NCI-H510A treated with DMSO at 0.1 percent for 48 hours (cell line): ENCODE measurements at regions not wholly inside any gene's neighbourhood (a gene's known extent, or its start where the extent isn't known, plus 50 kb on each side); places are given as distances from the start of the nearest gene placed in this dataset.
"Not testable (repeated sequence)": the region's sequence is repeated elsewhere in the genome, so short reads cannot be mapped to it uniquely, and the experiment has no call there.

Experiments used
- DNase-seq: peaks from one replicate; lab custom pipeline; 2025; lab: John Stamatoyannopoulos, UW

GRCh38 chr2:17255071-17255470, 263.2 kb downstream of the RAD51AP2 start:
- DNase-seq = no peak

GRCh38 chr2:17254421-17254820, 263.8 kb downstream of the RAD51AP2 start:
- no peak for DNase-seq

DNA sequence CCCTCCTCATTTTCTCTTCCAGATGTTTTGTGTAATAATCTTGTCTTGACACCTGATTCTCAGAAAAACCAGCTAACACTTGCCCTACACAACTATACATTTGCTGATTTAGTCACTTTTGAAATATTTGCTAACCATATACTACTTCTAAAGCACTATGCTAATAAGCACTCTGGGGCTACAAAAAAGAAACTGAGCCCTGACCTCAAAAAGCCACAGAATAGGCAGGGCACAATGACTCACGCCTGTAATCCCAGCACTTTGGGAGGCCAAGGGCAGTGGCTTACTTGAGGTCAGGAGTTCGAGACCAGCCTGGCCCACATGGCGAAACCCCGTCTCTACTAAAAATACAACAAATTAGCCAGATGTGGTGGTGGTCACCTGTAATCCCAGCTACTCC, 266.0 kb downstream of the RAD51AP2 start:
- DNase-seq = no peak

DNA sequence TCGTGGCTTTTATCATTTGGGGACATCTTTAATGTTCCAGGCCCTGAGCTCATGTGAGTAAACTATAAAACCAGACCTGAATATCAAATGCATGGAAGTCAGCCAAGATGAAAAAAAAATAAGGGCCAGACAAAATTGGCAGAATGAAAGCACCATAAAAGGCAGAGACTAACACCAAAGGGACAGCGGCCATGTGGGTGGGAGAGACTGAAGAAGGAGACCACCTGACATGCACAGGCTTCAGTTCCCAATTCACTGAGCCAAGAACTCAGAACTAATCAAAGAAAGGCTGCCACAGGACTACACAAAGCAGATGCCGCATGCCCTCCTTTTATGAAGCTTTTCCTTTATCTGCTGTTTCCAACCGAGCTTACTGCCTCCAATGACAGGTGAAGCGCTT, 267.1 kb downstream of the RAD51AP2 start:
- DNase-seq = no peak

DNA sequence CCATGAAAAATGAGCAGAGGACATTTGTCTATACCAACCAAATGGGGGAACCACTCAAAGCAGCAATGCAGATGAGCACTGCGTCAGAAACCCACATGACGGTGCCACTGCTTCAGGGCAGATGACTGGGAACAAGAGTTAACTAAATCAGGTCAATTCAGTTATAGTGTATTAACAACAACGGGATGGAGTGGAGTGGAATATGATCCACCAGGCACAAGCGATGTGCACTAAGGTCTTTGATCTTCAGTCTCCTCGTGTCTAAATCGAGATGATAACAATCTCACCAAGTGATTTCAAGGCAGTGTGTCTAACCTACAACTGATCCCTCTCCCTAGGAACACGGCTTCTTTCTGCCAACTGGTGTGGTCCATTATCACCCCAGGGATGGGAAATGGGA, 269.0 kb downstream of the RAD51AP2 start:
- DNase-seq = no peak

DNA sequence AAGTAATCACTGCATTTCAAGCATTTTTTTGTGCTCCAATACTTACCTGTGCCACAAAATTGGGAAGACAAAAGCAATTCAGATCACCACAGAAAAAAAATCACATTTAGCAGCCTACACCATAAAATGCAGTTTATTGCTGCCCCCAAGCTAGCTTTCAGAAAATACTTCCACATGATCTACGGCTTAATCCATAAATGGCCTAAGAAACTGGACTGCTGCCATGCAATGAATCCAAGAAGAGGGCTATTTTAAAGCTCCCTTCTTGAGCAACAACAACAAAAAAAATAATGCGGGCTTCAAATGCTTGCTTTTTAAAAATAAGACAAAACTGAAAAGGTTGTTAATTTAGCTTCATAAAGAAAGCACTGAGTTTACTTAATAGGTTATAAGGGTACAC, 272.3 kb downstream of the RAD51AP2 start:
- no peak for DNase-seq

GRCh38 chr2:17242813-17243485, 275.3 kb downstream of the RAD51AP2 start:
- DNase-seq = no peak

- DNase-seq = no peak
Measured at GRCh38 chr2:17239550-17239949, 278.7 kb downstream of the RAD51AP2 start.

DNA sequence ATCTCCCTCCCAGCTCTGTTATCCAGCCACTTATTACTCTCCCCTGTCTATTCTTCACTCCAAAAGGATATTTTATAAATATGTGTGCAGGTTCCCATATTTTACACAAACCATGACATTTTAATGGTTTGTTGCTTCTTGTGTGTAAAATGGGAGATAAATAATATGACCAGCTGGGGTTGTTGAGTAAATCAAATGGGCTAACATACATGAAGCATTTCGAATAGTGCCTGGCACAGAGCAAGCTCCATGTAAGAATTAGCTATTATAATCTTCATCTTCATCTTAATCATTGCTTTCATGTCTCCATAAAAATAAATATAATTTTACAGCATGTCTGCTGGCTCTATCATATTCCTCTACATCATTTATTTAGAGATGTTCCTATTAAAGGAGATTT, 283.1 kb downstream of the RAD51AP2 start:
- no peak for DNase-seq

GRCh38 chr2:17232776-17233556, 285.3 kb downstream of the RAD51AP2 start:
- DNase-seq = no peak

DNA sequence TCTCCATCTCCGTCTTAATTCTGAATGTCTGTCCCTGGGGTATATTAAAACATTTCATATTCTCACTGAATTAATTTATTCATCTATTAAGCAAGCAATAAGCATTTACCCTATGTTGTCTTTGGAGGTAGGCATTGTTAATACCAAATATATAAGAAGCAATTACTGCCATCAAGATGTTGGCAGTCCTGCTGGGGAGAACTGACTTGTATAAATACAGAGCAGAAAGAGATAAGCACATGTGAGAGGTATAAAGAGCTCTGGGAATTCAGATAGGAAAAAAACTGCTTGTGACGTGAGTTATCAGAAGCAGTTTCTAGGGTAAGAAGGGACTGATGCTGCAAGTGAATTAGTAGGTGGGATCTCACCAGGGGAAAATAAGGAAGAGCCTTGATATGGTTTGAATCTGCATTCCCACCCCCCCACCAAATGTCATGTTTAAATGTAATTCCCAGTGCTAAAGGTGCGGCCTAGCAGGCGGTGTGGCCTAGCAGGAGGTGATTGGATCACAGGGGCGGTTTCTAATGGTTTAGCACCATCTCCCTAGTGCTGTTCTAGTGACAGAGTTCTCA, 286.8 kb downstream of the RAD51AP2 start:
- no peak for DNase-seq

DNA sequence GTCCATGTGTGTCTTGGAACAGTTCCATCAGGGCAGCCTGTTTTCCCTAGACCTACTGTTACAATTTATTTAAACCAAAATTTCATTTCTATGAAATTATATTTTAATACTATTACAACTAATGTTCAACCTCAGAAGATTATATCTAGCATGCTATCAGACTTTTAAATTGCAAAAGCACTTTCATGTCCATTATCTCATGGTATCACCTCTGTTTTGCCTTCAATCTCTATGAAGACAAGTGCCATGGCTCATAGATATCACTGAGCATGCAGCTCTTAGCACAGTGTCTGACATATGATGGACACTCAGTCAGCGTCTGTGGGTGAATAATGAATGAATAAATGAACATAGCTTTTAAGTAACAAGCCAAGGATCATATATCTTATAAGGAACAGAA, 288.8 kb downstream of the RAD51AP2 start:
- DNase-seq = no peak

DNA sequence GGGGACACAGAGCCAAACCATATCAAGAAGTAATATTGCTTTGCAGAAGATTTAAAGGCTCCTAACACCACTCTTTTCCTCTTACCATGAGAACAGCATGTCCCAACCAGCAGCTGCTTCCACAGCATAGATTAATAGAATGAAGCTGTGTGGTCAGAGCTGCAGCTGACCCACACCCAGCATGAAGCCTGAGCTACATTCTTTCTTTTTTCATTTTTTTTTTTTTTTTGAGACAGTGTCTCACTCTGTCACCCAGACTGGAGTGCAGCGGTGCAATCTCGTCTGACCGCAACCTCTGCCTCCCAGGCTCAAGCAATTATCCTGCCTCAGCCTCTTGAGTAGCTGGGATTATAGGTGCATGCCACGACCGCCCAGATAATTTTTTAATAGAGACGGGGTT, 289.8 kb downstream of the RAD51AP2 start:
- no peak for DNase-seq

- no peak for DNase-seq
Measured at GRCh38 chr2:17227856-17228255, 290.4 kb downstream of the RAD51AP2 start.

DNA sequence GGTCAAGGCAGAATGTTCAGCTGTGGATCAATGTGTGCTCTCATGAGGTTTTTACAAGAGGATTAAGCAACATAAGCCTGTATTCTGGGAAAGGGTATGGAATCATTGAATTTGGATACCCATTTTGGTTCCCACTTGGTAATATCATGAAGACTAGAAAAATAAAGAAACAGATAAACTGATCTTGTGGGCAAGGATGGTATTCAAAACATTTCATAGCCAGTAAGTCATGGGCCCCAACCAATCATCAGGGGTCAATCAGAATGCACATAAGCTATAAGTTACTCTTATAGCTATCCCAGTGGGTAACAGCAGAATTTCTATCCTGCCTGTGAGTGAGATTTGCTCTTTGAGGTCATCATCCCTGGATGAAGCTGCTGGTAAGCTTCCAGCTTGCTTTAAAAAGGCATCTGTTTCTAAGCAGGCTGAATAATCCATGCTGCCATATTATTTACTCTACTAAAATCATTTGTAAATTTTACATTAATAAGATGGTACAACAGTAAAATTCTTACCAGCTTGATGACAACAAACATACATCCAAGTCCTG, 291.2 kb downstream of the RAD51AP2 start:
- DNase-seq = no peak

- no peak for DNase-seq
Measured at GRCh38 chr2:17223211-17223610, 295.0 kb downstream of the RAD51AP2 start.

GRCh38 chr2:17208511-17208910, 309.7 kb downstream of the RAD51AP2 start:
- DNase-seq = no peak

GRCh38 chr2:17206771-17207170, 311.5 kb downstream of the RAD51AP2 start:
- no peak for DNase-seq

DNA sequence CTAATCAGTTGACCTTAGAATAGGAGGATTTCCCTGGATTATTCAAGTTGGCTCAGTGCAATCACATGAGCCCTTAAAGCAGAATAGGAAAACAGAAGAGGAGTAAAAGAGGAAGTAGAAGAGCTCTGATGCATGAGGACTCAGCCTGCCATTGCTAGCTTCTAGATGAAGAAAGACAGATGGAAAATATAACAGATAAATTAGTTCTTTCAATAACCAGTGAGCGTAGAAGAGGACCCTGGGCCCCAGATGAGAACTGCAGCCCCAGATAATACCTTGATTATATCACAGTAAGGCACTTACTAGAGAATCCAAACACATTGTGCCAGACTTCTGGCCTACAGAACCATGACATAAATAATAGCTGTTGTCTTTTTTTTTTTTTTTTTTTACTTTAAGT, 314.0 kb downstream of the RAD51AP2 start:
- not testable (repeated sequence) for DNase-seq

DNA sequence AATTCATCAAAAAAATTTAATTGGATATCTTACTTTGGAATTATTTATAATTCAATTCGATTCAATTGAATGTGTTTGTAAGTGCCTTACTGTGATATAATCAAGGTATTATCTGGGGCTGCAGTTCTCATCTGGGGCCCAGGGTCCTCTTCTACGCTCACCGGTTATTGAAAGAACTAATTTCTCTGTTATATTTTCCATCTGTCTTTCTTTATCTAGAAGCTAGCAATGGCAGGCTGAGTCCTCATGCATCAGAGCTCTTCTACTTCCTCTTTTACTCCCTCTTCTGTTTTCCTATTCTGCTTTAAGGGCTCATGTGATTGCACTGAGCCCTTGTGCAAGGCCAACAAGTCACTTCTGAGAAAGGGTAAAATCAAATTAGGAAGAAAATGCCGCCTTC, 315.6 kb downstream of the RAD51AP2 start:
- DNase-seq = not testable (repeated sequence)

DNA sequence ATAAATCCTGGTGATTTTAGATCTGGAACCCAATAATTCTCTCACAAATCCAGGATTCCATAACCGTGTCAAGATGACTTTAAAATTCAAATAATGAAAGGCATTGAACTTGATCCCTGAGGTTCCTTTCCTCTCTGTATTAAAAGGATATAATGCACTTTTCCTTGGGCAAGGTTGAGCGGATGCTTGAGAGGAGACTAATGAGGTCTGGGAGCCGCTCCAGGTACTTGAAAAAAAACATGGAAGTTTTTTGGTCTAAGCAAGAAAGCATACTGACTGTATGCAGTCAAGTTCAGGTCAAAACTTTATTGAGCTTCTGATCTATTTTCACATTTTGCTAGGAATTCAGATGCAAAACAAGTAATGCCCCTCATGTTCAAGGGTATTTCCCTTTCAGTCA, 318.5 kb downstream of the RAD51AP2 start:
- peak; percentile 3 for DNase-seq

GRCh38 chr2:17196380-17196779, 321.9 kb downstream of the RAD51AP2 start:
- no peak for DNase-seq

GRCh38 chr2:17195016-17195415, 323.2 kb downstream of the RAD51AP2 start:
- no peak for DNase-seq
